Hepatocyte (in vitro differentiated cells): ENCODE measurements at regions not wholly inside any gene's neighbourhood (a gene's known extent, or its start where the extent isn't known, plus 50 kb on each side); places are given as distances from the start of the nearest gene placed in this dataset.
"Not testable (repeated sequence)": the region's sequence is repeated elsewhere in the genome, so short reads cannot be mapped to it uniquely, and the experiment has no call there.

Experiments used
- DNase-seq: peaks from one replicate; pipeline ENCODE4 v3.0.0-alpha.2; 2016; ENCODE audit warnings: low spot score
- H2AFZ ChIP-seq: fragments of 200-600 bp; sonication (generic); 2 replicates; pipeline ENCODE4 v1.6.0; 2016; ENCODE audit warnings: antibody characterized with exemption, mild to moderate bottlenecking
- H3K27ac ChIP-seq: fragments of 200-600 bp; sonication (generic); 2 replicates; pipeline ENCODE4 v1.5.1; 2016; ENCODE audit warnings: mild to moderate bottlenecking
- H3K27me3 ChIP-seq: fragments of 200-600 bp; sonication (generic); 2 replicates; pipeline ENCODE4 v1.6.1; 2016
- H3K36me3 ChIP-seq: fragments of 200-600 bp; sonication (generic); replicated peaks from 2 replicates; pipeline ENCODE4 v1.5.1; 2016; ENCODE audit warnings: low read depth; ENCODE audit not compliant: insufficient read depth
- H3K4me1 ChIP-seq: fragments of 200-600 bp; sonication (generic); 2 replicates; pipeline ENCODE4 v1.5.1; 2016; ENCODE audit warnings: mild to moderate bottlenecking, moderate library complexity; ENCODE audit not compliant: insufficient read depth
- H3K4me2 ChIP-seq: fragments of 200-600 bp; sonication (generic); 2 replicates; pipeline ENCODE4 v1.6.0; 2016
- H3K4me3 ChIP-seq: fragments of 200-600 bp; sonication (generic); 2 replicates; pipeline ENCODE4 v1.5.1; 2016; ENCODE audit warnings: mild to moderate bottlenecking
- H3K79me2 ChIP-seq: fragments of 200-600 bp; sonication (generic); 2 replicates; pipeline ENCODE4 v1.6.0; 2017; ENCODE audit warnings: mild to moderate bottlenecking
- H3K9me2 ChIP-seq: fragments of 200-600 bp; sonication (generic); replicated peaks from 2 replicates; pipeline ENCODE4 v1.6.0; 2017; ENCODE audit warnings: mild to moderate bottlenecking; ENCODE audit not compliant: insufficient read depth
- H3K9me3 ChIP-seq: fragments of 200-600 bp; sonication (generic); 2 replicates; pipeline ENCODE4 v1.5.1; 2016; ENCODE audit warnings: low read depth, mild to moderate bottlenecking
- H4K20me1 ChIP-seq: fragments of 200-600 bp; sonication (generic); 2 replicates; pipeline ENCODE4 v1.6.0; 2016; ENCODE audit warnings: mild to moderate bottlenecking; ENCODE audit not compliant: insufficient read depth, poor library complexity, severe bottlenecking
- CTCF ChIP-seq: fragments of 200-600 bp; sonication (generic); IDR thresholded peaks from 2 replicates; pipeline ENCODE4 v1.5.1; 2016; ENCODE audit warnings: antibody characterized with exemption, mild to moderate bottlenecking; ENCODE audit not compliant: poor library complexity
- EZH2 ChIP-seq: fragments of 200-600 bp; sonication (generic); IDR thresholded peaks from 2 replicates; pipeline ENCODE4 v1.6.1; 2016; ENCODE audit warnings: antibody characterized with exemption, mild to moderate bottlenecking, borderline replicate concordance
- EZH2phosphoT487 ChIP-seq: fragments of 200-600 bp; sonication (generic); IDR thresholded peaks from one replicate; pipeline ENCODE4 v1.6.1; 2018; ENCODE audit warnings: antibody characterized with exemption, mild to moderate bottlenecking, low read depth, moderate library complexity; ENCODE audit not compliant: unreplicated experiment, severe bottlenecking
- WGBS: methylation state at CpG from one replicate; pipeline ENCODE4 v1.1.6; 2016; ENCODE audit warnings: low lambda C conversion rate; ENCODE audit errors: missing lambda C conversion rate; 5-methylcytosine and 5-hydroxymethylcytosine counted together

- Histone ChIP-seq H3K79me2 (no peaks in the 10 kb centered on the region), H3K9me2 (no peaks in the 10 kb centered on the region), H3K9me3 (no peaks in the 10 kb centered on the region), H3K4me2 (no peak overlapping the region), H3K36me3 (no peaks in the 10 kb centered on the region), H3K4me3 (no peak overlapping the region), H2AFZ (no peak overlapping the region), H3K4me1 (no peaks in the 10 kb centered on the region), H3K27me3 (peaks cover 25% of the 10 kb centered on the region), H4K20me1 (no peaks in the 10 kb centered on the region), H3K27ac (no peak overlapping the region)
- no peak for TF ChIP-seq EZH2
- no peak for TF ChIP-seq CTCF
- TF ChIP-seq EZH2phosphoT487: no peak
- DNase-seq: no peak
These were observed 136.0 kb downstream of the LMLN start for GRCh38 chr3:198096015-198096414.

GRCh38 chr3:198097048-198097447 is 137.0 kb downstream of the LMLN start:
- H3K36me3 ChIP-seq: no peaks in the 10 kb centered on the region
- TF ChIP-seq EZH2phosphoT487 (no peak), CTCF (no peak), EZH2 (no peak)
- WGBS: 88% methylated on average over 7 of the region's 7 CpGs
- no peak overlapping the region for H3K4me3 ChIP-seq
- no peak overlapping the region for H3K4me2 ChIP-seq
- no peak overlapping the region for H3K27ac ChIP-seq
- H3K79me2 ChIP-seq: no peaks in the 10 kb centered on the region
- H3K9me2 ChIP-seq: no peaks in the 10 kb centered on the region
- no peaks in the 10 kb centered on the region for H3K4me1 ChIP-seq
- no peak for DNase-seq
- no peak overlapping the region for H2AFZ ChIP-seq
- no peaks in the 10 kb centered on the region for H4K20me1 ChIP-seq
- no peaks in the 10 kb centered on the region for H3K9me3 ChIP-seq
- peaks cover 24% of the 10 kb centered on the region for H3K27me3 ChIP-seq

GRCh38 chr3:198098661-198099081 is 138.7 kb downstream of the LMLN start:
- H3K27me3 ChIP-seq: peaks cover 13% of the 10 kb centered on the region
- H3K9me2 ChIP-seq, H3K9me3 ChIP-seq, DNase-seq, H3K79me2 ChIP-seq, H3K27ac ChIP-seq, H3K4me1 ChIP-seq, H2AFZ ChIP-seq, H4K20me1 ChIP-seq, H3K4me3 ChIP-seq, H3K36me3 ChIP-seq, H3K4me2 ChIP-seq: not testable (repeated sequence)
- 93% methylated on average over 3 of the region's 9 CpGs for WGBS

GRCh38 chr3:198103070-198103469 is 143.1 kb downstream of the LMLN start:
- H3K27me3 ChIP-seq, H3K4me2 ChIP-seq, H3K79me2 ChIP-seq, H3K36me3 ChIP-seq, DNase-seq, H3K4me1 ChIP-seq, H4K20me1 ChIP-seq, H3K4me3 ChIP-seq, H3K9me3 ChIP-seq, H3K9me2 ChIP-seq, H3K27ac ChIP-seq, H2AFZ ChIP-seq: not testable (repeated sequence)
- WGBS: 83% methylated on average over 1 of the region's 10 CpGs

GRCh38 chr3:198106265-198106664 is 146.2 kb downstream of the LMLN start:
- H3K4me3 ChIP-seq: no peak overlapping the region
- H3K79me2 ChIP-seq: no peaks in the 10 kb centered on the region
- no peak for DNase-seq
- WGBS: 81% methylated on average over 4 of the region's 4 CpGs
- no peak overlapping the region for H2AFZ ChIP-seq
- H3K36me3 ChIP-seq: no peaks in the 10 kb centered on the region
- H3K27ac ChIP-seq: no peak overlapping the region
- no peak overlapping the region for H3K4me2 ChIP-seq
- no peaks in the 10 kb centered on the region for H4K20me1 ChIP-seq
- no peaks in the 10 kb centered on the region for H3K9me3 ChIP-seq
- H3K27me3 ChIP-seq: peaks cover 37% of the 10 kb centered on the region
- H3K9me2 ChIP-seq: no peaks in the 10 kb centered on the region
- no peaks in the 10 kb centered on the region for H3K4me1 ChIP-seq
- TF ChIP-seq EZH2phosphoT487: no peak
- no peak for TF ChIP-seq CTCF
- TF ChIP-seq EZH2: no peak
